ENCODE measurements at regions not wholly inside any gene's neighbourhood (a gene's known extent, or its start where the extent isn't known, plus 50 kb on each side); places are given as distances from the start of the nearest gene placed in this dataset.

DNA sequence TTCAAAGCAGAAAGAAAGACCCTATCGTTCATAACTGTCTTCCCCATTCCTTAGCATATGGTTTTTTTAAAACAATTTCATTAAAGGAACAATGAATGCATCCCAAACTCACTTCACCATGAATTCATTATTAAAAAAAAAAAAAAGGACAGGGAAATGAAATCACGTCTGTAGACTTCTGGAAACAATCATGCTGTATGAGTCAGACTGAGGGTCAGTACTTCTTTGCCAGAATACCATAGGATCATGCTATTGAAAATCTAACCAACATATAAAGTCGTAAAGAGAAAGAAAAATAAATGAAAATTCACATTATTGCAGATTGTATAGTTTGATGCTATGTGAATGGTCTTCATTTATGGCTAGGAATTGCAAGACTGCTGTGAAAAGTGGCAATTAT lies 144.4 kb downstream of the PCDH18 start:
- Histone ChIP-seq H3K4me1 (ENCODE audit: control insufficient read depth, insufficient read depth, low read length) (no peaks in the 10 kb centered on the region), H3K27me3 (ENCODE audit: control insufficient read depth, insufficient read depth, low read length) (no peaks in the 10 kb centered on the region), H3K4me3 (ENCODE audit: low read depth in 2 of 2, low read length in 2 of 2) (no peak overlapping the region), H3K9me3 (ENCODE audit: control insufficient read depth, insufficient read depth, low read depth, low read length) (no peaks in the 10 kb centered on the region), H3K36me3 (ENCODE audit: control insufficient read depth, insufficient read depth, low read length) (no peaks in the 10 kb centered on the region), H3K27ac (ENCODE audit: low read length) (no peak overlapping the region)
- ChIA-PET CTCF (no interaction called here), POLR2A (no interaction called here)
- intact Hi-C loops (cut with micrococcal nuclease; ENCODE audit: unreplicated experiment): no loop called here
- TF ChIP-seq CTCF (IDR thresholded peaks at IDR 0.05) (no peak), TCF7L2 (IDR thresholded peaks at IDR 0.05; ENCODE audit: low read depth, low read length) (no peak), POLR2AphosphoS5 (IDR thresholded peaks at IDR 0.05; ENCODE audit: low read depth, low read length) (no peak), SIN3A (IDR thresholded peaks at IDR 0.05; ENCODE audit: borderline replicate concordance, insufficient read depth, low read depth, low read length) (no peak)
- TF ChIP-seq, protein P1, sequence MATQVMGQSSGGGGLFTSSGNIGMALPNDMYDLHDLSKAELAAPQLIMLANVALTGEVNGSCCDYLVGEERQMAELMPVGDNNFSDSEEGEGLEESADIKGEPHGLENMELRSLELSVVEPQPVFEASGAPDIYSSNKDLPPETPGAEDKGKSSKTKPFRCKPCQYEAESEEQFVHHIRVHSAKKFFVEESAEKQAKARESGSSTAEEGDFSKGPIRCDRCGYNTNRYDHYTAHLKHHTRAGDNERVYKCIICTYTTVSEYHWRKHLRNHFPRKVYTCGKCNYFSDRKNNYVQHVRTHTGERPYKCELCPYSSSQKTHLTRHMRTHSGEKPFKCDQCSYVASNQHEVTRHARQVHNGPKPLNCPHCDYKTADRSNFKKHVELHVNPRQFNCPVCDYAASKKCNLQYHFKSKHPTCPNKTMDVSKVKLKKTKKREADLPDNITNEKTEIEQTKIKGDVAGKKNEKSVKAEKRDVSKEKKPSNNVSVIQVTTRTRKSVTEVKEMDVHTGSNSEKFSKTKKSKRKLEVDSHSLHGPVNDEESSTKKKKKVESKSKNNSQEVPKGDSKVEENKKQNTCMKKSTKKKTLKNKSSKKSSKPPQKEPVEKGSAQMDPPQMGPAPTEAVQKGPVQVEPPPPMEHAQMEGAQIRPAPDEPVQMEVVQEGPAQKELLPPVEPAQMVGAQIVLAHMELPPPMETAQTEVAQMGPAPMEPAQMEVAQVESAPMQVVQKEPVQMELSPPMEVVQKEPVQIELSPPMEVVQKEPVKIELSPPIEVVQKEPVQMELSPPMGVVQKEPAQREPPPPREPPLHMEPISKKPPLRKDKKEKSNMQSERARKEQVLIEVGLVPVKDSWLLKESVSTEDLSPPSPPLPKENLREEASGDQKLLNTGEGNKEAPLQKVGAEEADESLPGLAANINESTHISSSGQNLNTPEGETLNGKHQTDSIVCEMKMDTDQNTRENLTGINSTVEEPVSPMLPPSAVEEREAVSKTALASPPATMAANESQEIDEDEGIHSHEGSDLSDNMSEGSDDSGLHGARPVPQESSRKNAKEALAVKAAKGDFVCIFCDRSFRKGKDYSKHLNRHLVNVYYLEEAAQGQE (IDR thresholded peaks at IDR 0.05; ENCODE audit: insufficient read depth in 1 of 2, low read depth in 2 of 2, low read length in 1 of 2): no peak
- in situ Hi-C loops (cut with HindIII; ENCODE audit: low pct_unique_long_range_greater_than_20kb, low sequenced_read_pairs): no loop called here
- ATAC-seq (no peak), DNase-seq (ENCODE audit: low read depth, low spot score) (no peak)
- BruUV-seq (replicated peaks): no TSS peak

GRCh38 chr4:137384476-137384875 lies 147.8 kb downstream of the PCDH18 start:
- ChIA-PET CTCF (no interaction called here), POLR2A (no interaction called here)
- no peak for DNase-seq (ENCODE audit: low read depth, low spot score)
- no TSS peak for BruUV-seq (replicated peaks)
- intact Hi-C loops (cut with micrococcal nuclease; ENCODE audit: unreplicated experiment) (no loop called here), in situ Hi-C loops (cut with HindIII; ENCODE audit: low pct_unique_long_range_greater_than_20kb, low sequenced_read_pairs) (no loop called here)
- no peaks in the 10 kb centered on the region for H3K4me1 ChIP-seq (ENCODE audit: control insufficient read depth, insufficient read depth, low read length)
- no peak for TF ChIP-seq TCF7L2 (IDR thresholded peaks at IDR 0.05; ENCODE audit: low read depth, low read length)
- TF ChIP-seq, protein P1 (IDR thresholded peaks at IDR 0.05; ENCODE audit: insufficient read depth in 1 of 2, low read depth in 2 of 2, low read length in 1 of 2): no peak
- no peak for TF ChIP-seq SIN3A (IDR thresholded peaks at IDR 0.05; ENCODE audit: borderline replicate concordance, insufficient read depth, low read depth, low read length)
- TF ChIP-seq POLR2AphosphoS5 (IDR thresholded peaks at IDR 0.05; ENCODE audit: low read depth, low read length): no peak
- no peak for TF ChIP-seq CTCF (IDR thresholded peaks at IDR 0.05)
- no peaks in the 10 kb centered on the region for H3K36me3 ChIP-seq (ENCODE audit: control insufficient read depth, insufficient read depth, low read length)
- H3K27me3 ChIP-seq (ENCODE audit: control insufficient read depth, insufficient read depth, low read length): no peaks in the 10 kb centered on the region
- no peak overlapping the region for H3K27ac ChIP-seq (ENCODE audit: low read length)
- ATAC-seq: no peak
- H3K9me3 ChIP-seq (ENCODE audit: control insufficient read depth, insufficient read depth, low read depth, low read length): no peaks in the 10 kb centered on the region
- H3K4me3 ChIP-seq (ENCODE audit: low read depth in 2 of 2, low read length in 2 of 2): no peak overlapping the region

Measured in Panc1 (cell line).